ENCODE measurements at regions not wholly inside any gene's neighbourhood (a gene's known extent, or its start where the extent isn't known, plus 50 kb on each side); places are given as distances from the start of the nearest gene placed in this dataset.

GRCh38 chr21:41626021-41626420 lies 118.1 kb upstream of the TMPRSS2 start:
- DNase-seq (no peak), ATAC-seq (replicated peaks in 1 of 2) (no peak)
- Mint-ChIP-seq H3K36me3 (ENCODE audit: insufficient read depth in 2 of 2) (no peaks in the 10 kb centered on the region), H3K4me1 (ENCODE audit: low read depth) (peaks cover 13% of the 10 kb centered on the region), H3K27me3 (ENCODE audit: low read depth) (peaks cover 38% of the 10 kb centered on the region), H3K4me3 (no peak overlapping the region), H3K9me3 (no peaks in the 10 kb centered on the region), H3K27ac (no peak overlapping the region)

DNA sequence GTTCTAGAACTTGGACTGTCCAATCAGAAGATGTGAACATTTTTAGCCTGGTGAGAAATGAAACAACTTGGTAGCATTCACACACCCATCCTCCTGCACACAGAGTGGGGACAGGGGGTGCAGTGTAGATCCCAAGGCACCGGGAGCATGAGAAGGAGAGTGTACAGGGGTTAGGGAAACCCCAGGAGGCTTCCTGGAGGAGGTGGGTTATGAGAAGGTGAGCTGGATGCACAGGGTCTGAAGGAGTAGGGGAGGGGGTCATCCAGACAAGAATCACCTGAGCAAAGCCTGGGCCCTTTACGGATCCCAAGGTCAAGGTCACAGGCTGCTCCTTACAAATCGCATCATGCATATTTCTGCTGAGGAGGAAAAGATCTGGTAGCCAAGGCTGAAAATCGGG lies 117.5 kb upstream of the TMPRSS2 start:
- Mint-ChIP-seq H3K27me3 (ENCODE audit: low read depth) (peaks cover 38% of the 10 kb centered on the region), H3K9me3 (no peaks in the 10 kb centered on the region), H3K27ac (no peak overlapping the region), H3K4me1 (ENCODE audit: low read depth) (peaks cover 13% of the 10 kb centered on the region), H3K36me3 (ENCODE audit: insufficient read depth in 2 of 2) (no peaks in the 10 kb centered on the region), H3K4me3 (no peak overlapping the region)
- ATAC-seq (replicated peaks in 1 of 2): no peak
- no peak for DNase-seq

DNA sequence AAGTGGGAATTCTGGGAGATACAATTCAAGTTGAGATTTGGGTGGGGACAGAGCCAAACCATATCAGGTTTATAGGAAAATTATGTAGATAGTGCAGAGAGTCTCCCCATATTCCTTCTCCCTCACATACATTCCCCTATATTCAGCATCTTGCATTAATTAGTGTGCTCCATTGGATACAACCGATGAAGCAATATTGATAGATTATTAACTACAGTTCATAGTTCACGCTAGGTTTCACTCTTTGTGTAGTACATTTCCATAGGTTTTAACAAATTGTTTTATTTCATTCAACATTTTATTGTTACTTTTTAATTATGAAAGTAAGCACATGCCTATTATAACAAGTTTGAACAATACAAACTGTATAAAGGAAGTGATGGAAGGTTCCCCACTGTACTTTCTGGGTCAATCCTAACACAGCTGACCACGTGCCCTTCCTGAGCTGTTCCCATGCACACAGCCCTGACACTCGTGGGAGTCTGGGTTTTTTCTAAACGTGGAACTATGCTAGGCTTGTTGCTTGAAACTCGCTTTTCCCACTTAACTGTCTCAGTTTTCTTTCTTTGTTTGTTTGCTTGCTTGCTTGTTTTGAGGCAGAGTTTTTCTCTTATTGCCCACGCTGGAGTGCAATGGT lies 116.8 kb upstream of the TMPRSS2 start:
- Mint-ChIP-seq H3K9me3 (no peaks in the 10 kb centered on the region), H3K4me3 (no peak overlapping the region), H3K4me1 (ENCODE audit: low read depth) (peaks cover 13% of the 10 kb centered on the region), H3K27me3 (ENCODE audit: low read depth) (peaks cover 42% of the 10 kb centered on the region), H3K27ac (no peak overlapping the region), H3K36me3 (ENCODE audit: insufficient read depth in 2 of 2) (no peaks in the 10 kb centered on the region)
- DNase-seq (no peak), ATAC-seq (replicated peaks in 1 of 2) (no peak)

DNA sequence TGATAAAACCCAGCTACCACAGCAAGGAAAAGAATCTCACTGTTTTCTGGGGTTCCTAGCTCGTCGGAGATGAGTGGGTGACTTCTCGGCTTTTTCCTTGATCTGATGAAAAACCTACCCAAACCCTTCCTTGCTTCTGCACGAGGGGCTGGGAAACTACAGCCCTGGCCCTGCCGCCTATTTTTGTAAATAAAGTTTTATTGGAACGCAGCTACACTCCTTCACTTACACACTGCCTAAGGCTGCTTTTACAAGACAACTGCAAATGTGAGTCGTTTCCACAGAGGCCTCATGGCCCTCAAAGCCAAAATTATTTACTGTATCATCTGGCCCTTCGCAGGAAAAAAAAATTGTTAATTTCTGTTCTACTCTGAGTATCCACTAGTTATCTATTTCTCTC lies 116.0 kb upstream of the TMPRSS2 start:
- ATAC-seq (replicated peaks in 1 of 2) (no peak), DNase-seq (no peak)
- no peak overlapping the region for H3K27ac Mint-ChIP-seq
- no peaks in the 10 kb centered on the region for H3K36me3 Mint-ChIP-seq (ENCODE audit: insufficient read depth in 2 of 2)
- H3K27me3 Mint-ChIP-seq (ENCODE audit: low read depth): peaks cover 45% of the 10 kb centered on the region
- H3K4me3 Mint-ChIP-seq: no peak overlapping the region
- H3K9me3 Mint-ChIP-seq: no peaks in the 10 kb centered on the region
- H3K4me1 Mint-ChIP-seq (ENCODE audit: low read depth): peaks cover 13% of the 10 kb centered on the region

DNA sequence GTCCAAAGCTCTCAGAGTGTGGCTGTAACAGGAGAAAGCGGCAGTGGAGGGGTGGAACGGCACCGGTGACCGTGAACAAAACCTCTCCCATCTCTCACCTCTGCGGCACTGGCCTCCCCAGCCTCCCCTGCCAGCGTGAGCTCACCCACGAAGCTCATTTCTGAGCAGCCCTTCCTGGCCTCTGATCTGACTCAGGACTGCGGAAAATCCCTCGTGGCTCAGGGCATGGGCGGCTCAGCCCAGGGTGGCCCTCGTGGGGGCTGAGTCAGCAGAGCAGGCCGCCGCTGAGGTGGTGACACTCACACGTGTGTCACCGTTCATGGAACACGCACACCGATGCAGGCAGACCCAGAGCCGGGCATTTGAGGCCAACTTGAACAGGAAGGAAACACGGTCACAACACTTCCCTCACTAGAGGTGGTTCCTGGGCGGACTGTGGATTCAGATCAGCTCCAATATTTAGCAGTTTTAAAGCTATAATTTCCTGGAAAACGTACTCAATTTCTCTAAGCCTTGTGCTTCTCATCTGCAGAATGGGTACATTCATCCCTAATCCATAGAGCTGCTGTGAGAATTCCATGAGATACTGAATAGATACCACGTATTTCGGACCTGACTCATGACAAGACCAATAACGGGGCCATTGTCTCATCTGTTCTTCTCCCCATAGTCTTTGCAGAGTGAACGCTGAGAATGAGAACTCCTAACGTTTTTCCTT lies 115.0 kb upstream of the TMPRSS2 start:
- H3K9me3 Mint-ChIP-seq: no peaks in the 10 kb centered on the region
- H3K4me3 Mint-ChIP-seq: no peak overlapping the region
- no peaks in the 10 kb centered on the region for H3K36me3 Mint-ChIP-seq (ENCODE audit: insufficient read depth in 2 of 2)
- DNase-seq: peak; percentile 62 to 71
- H3K27me3 Mint-ChIP-seq (ENCODE audit: low read depth): peaks cover 45% of the 10 kb centered on the region
- peak; percentile 96 to 97 for ATAC-seq (replicated peaks in 1 of 2)
- peaks cover 13% of the 10 kb centered on the region for H3K4me1 Mint-ChIP-seq (ENCODE audit: low read depth)
- no peak overlapping the region for H3K27ac Mint-ChIP-seq

DNA sequence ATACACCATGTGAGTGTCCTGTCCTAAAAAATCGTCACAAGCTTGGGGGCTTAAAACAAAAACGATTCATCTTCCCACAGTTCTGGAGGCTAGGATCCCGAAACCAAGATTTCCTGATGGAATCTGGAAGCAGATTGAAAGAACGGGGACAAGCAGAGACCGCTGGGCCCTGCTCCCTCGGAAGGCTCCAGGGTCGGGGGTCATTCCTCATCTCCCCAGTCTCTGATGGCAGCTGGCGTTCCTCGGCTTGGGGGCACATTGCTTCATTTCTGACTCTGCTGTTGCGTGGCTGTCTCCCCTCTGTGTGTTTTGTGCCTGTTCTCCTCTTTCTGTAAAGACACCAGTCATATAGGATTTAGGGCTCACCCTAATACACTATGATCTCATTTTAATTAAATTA lies 114.2 kb upstream of the TMPRSS2 start:
- no peak overlapping the region for H3K27ac Mint-ChIP-seq
- ATAC-seq (replicated peaks in 1 of 2): no peak
- DNase-seq: no peak

GRCh38 chr21:41621513-41621912 lies 113.6 kb upstream of the TMPRSS2 start:
- no peaks in the 10 kb centered on the region for H3K9me3 Mint-ChIP-seq
- no peak for ATAC-seq (replicated peaks in 1 of 2)
- peaks cover 13% of the 10 kb centered on the region for H3K4me1 Mint-ChIP-seq (ENCODE audit: low read depth)
- H3K27ac Mint-ChIP-seq: no peak overlapping the region
- peaks cover 45% of the 10 kb centered on the region for H3K27me3 Mint-ChIP-seq (ENCODE audit: low read depth)
- no peaks in the 10 kb centered on the region for H3K36me3 Mint-ChIP-seq (ENCODE audit: insufficient read depth in 2 of 2)
- DNase-seq: no peak
- no peak overlapping the region for H3K4me3 Mint-ChIP-seq

More for the DNA sequence above, 114.2 kb upstream of the TMPRSS2 start:
- Mint-ChIP-seq H3K4me1 (ENCODE audit: low read depth) (peaks cover 13% of the 10 kb centered on the region), H3K9me3 (no peaks in the 10 kb centered on the region), H3K4me3 (no peak overlapping the region), H3K36me3 (ENCODE audit: insufficient read depth in 2 of 2) (no peaks in the 10 kb centered on the region), H3K27me3 (ENCODE audit: low read depth) (peaks cover 45% of the 10 kb centered on the region)

DNA sequence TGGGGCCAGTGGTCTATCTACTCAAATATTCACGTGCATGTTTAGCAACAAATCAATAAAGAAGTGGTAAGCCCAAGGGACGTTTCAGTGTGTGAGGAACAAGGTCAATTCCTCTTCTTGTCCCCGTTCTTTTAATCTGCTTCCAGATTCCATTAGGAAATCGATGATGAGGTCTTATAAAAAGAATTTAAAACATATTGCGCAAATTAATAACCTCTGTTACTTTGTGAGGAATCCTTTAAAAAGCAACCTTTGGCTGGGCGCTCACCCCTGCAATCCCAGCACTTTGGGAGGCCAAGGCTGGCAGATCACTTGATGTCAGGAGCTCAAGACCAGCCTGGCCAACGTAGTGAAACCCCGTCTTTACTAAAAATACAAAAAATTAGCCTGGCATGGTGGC lies 113.0 kb upstream of the TMPRSS2 start:
- Mint-ChIP-seq H3K4me1 (ENCODE audit: low read depth) (peaks cover 13% of the 10 kb centered on the region), H3K9me3 (no peaks in the 10 kb centered on the region), H3K27me3 (ENCODE audit: low read depth) (peaks cover 40% of the 10 kb centered on the region), H3K4me3 (no peak overlapping the region), H3K36me3 (ENCODE audit: insufficient read depth in 2 of 2) (no peaks in the 10 kb centered on the region), H3K27ac (no peak overlapping the region)
- ATAC-seq (replicated peaks in 1 of 2): no peak
- DNase-seq: no peak

GRCh38 chr21:41620541-41620940 lies 112.6 kb upstream of the TMPRSS2 start:
- peaks cover 13% of the 10 kb centered on the region for H3K4me1 Mint-ChIP-seq (ENCODE audit: low read depth)
- no peaks in the 10 kb centered on the region for H3K36me3 Mint-ChIP-seq (ENCODE audit: insufficient read depth in 2 of 2)
- peaks cover 36% of the 10 kb centered on the region for H3K27me3 Mint-ChIP-seq (ENCODE audit: low read depth)
- no peak for ATAC-seq (replicated peaks in 1 of 2)
- no peak overlapping the region for H3K4me3 Mint-ChIP-seq
- no peaks in the 10 kb centered on the region for H3K9me3 Mint-ChIP-seq
- no peak overlapping the region for H3K27ac Mint-ChIP-seq
- DNase-seq: no peak

GRCh38 chr21:41616031-41616591 lies 108.2 kb upstream of the TMPRSS2 start:
- H3K4me3 Mint-ChIP-seq: no peak overlapping the region
- H3K27me3 Mint-ChIP-seq (ENCODE audit: low read depth): peaks cover 26% of the 10 kb centered on the region
- no peaks in the 10 kb centered on the region for H3K4me1 Mint-ChIP-seq (ENCODE audit: low read depth)
- H3K9me3 Mint-ChIP-seq: no peaks in the 10 kb centered on the region
- ATAC-seq (replicated peaks in 1 of 2) (no peak), DNase-seq (no peak)
- no peak overlapping the region for H3K27ac Mint-ChIP-seq
- H3K36me3 Mint-ChIP-seq (ENCODE audit: insufficient read depth in 2 of 2): no peaks in the 10 kb centered on the region

DNA sequence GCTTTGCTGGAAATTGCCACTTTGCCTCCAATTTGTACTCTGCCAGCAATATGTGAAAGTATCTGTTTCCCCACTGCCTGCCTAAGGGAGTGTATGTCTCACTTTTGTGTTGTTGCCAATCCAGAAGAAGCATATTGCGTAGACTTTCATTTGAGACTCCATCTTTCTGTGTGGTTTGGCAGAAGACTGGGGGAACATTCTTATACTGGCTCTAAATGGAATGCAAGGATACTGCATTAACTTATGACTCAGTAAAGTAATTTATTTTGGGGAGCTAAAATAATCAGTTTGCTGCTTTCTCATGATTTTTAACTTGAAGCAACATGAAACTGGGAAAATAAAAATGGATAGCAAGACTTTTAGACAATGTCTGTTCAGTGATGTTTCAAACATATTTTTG lies 107.7 kb upstream of the TMPRSS2 start:
- DNase-seq (no peak), ATAC-seq (replicated peaks in 1 of 2) (no peak)
- H3K36me3 Mint-ChIP-seq (ENCODE audit: insufficient read depth in 2 of 2): no peaks in the 10 kb centered on the region
- H3K4me1 Mint-ChIP-seq (ENCODE audit: low read depth): no peaks in the 10 kb centered on the region
- no peak overlapping the region for H3K4me3 Mint-ChIP-seq
- H3K27me3 Mint-ChIP-seq (ENCODE audit: low read depth): peaks cover 29% of the 10 kb centered on the region
- no peaks in the 10 kb centered on the region for H3K9me3 Mint-ChIP-seq
- H3K27ac Mint-ChIP-seq: no peak overlapping the region

DNA sequence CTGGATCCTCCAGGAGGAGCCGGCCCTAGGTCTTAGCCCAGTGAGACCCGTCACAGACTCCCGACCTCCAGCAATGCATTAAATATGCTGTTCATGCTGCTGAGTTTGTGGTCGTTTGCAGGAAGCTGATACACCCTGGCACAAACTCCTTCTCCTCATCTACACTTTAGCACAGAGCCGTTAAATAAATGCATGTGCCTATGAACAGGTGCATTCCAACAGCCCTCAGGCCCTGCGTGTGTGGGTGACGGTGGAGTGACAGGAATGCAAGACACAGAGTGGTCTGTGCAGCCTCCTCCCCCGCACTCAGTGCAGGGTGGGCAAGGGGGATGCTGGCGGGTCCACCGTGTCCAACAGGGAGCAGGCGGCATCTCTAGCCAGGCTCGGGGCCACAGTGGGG lies 106.6 kb upstream of the TMPRSS2 start:
- H3K9me3 Mint-ChIP-seq: no peaks in the 10 kb centered on the region
- no peaks in the 10 kb centered on the region for H3K36me3 Mint-ChIP-seq (ENCODE audit: insufficient read depth in 2 of 2)
- H3K4me1 Mint-ChIP-seq (ENCODE audit: low read depth): no peaks in the 10 kb centered on the region
- DNase-seq (no peak), ATAC-seq (replicated peaks in 1 of 2) (no peak)
- H3K27ac Mint-ChIP-seq: no peak overlapping the region
- no peak overlapping the region for H3K4me3 Mint-ChIP-seq
- H3K27me3 Mint-ChIP-seq (ENCODE audit: low read depth): peaks cover 34% of the 10 kb centered on the region

- Mint-ChIP-seq H3K9me3 (no peaks in the 10 kb centered on the region), H3K27ac (no peak overlapping the region), H3K4me1 (ENCODE audit: low read depth) (no peaks in the 10 kb centered on the region), H3K4me3 (no peak overlapping the region), H3K27me3 (ENCODE audit: low read depth) (peaks cover 39% of the 10 kb centered on the region), H3K36me3 (ENCODE audit: insufficient read depth in 2 of 2) (no peaks in the 10 kb centered on the region)
- DNase-seq: no peak
- ATAC-seq (replicated peaks in 1 of 2): no peak
These were observed 105.6 kb upstream of the TMPRSS2 start for GRCh38 chr21:41613533-41613909.

Measured in activated T-cell treated with anti-CD3 and anti-CD28 coated beads, Interleukin-2, amount 50 U/mL, for 72 hours (primary cell).